HG03439 (cell line): ENCODE measurements at regions not wholly inside any gene's neighbourhood (a gene's known extent, or its start where the extent isn't known, plus 50 kb on each side); places are given as distances from the start of the nearest gene placed in this dataset.

Experiments
- ATAC-seq: cut with Tn5 transposase; IDR thresholded peaks from one replicate; pipeline ENCODE4 v1.9.1; 2021; ENCODE audit warnings: mild to moderate bottlenecking, moderate library complexity; ENCODE audit not compliant: unreplicated experiment

- no peak for ATAC-seq
Observed at GRCh38 chrX:110863883-110864282, 68.3 kb upstream of the CHRDL1 start.

DNA sequence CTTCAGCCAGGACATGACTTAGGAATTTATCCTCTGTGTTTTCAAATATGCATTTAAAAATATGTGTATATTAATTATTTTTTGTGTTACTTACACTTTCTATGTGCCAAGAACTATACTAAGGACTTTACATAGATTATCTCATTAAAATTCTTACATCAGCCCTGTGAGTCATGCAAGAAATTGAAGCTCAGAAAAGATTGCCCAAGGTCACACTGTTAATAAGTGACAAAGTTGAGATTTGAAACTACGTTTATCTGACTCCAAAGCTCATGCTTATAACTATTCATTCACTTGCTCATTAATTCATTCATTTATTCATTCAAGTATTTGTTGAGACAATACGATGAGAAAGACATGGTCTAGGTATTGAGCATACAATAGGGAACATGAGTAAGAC is 62.9 kb upstream of the CHRDL1 start:
- ATAC-seq: no peak

- no peak for ATAC-seq
Observed at GRCh38 chrX:110853610-110854009, 58.0 kb upstream of the CHRDL1 start.

- peak; percentile 47 for ATAC-seq
Observed at GRCh38 chrX:110852180-110852579, 56.6 kb upstream of the CHRDL1 start.

GRCh38 chrX:110851780-110852179 is 56.2 kb upstream of the CHRDL1 start:
- no peak for ATAC-seq

GRCh38 chrX:110847334-110847733 is 51.7 kb upstream of the CHRDL1 start:
- ATAC-seq: peak; percentile 70

DNA sequence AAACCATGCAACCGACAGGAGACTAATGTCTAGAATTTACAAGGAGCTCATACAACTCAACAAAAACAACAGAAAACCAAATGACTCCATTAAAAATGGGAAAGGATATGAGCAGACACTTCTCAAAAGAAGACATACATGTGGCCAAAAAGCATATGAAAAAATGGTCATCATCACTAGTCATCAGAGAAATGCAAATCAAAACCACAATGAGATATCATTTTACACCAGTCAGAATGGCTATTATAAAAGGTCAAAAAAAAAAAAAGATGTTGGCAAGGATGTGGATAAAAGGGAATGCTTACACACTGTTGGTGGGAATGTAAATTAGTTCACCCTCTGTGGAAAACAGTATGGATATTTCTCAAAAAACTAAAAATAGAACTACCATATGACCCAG is 50.5 kb upstream of the CHRDL1 start:
- ATAC-seq: no peak
